Hippocampal formation (tissue), 2 donors: ENCODE measurements at regions not wholly inside any gene's neighbourhood (a gene's known extent, or its start where the extent isn't known, plus 50 kb on each side); places are given as distances from the start of the nearest gene placed in this dataset.
"Not testable (repeated sequence)": the region's sequence is repeated elsewhere in the genome, so short reads cannot be mapped to it uniquely, and the experiment has no call there.

Experiments
- DNase-seq, 2 donors: peaks; one replicate each; lab custom pipeline; 2025; lab: John Stamatoyannopoulos, UW

DNA sequence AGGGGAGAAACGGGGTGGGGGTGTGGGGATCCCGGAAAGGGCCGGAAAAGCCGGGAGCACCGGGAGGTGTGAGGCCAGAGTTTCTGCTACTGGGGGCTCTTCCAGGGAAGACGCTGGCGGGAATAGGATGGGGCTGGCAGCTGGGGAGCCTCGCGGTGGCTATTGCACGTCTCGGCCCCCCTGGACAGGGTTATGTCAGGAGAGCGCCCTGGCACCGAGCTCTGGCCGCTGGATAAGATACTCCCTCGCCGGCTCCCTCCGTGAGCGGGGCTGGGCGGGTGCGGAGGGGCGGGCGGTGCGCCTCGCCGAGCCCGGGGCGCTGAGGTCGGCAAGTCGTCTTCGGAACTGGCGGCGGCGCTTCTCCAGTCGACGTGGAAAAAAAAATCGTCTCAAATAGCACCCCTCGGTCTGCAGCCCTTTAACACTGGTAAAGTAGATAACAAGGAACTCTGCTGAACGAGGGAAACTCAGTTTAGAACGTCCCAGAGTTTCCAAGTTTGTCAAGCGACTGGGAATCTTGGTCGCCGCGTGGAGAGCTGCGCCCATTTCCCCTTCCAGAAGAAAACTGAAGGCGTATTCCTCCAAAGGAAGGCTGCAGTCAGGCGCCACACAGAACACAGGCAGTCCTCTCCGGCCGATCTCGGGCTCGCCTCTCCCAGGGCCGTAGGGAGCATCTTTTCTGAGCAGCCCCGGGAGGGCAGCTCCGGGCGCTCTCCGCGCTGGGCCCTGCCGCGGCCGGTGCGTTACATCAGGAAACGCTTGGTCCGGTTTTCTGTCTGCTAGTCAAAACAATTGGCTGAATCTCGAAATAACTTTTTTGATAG lies 115.1 kb downstream of the KCNRG start:
- DNase-seq = no peak

DNA sequence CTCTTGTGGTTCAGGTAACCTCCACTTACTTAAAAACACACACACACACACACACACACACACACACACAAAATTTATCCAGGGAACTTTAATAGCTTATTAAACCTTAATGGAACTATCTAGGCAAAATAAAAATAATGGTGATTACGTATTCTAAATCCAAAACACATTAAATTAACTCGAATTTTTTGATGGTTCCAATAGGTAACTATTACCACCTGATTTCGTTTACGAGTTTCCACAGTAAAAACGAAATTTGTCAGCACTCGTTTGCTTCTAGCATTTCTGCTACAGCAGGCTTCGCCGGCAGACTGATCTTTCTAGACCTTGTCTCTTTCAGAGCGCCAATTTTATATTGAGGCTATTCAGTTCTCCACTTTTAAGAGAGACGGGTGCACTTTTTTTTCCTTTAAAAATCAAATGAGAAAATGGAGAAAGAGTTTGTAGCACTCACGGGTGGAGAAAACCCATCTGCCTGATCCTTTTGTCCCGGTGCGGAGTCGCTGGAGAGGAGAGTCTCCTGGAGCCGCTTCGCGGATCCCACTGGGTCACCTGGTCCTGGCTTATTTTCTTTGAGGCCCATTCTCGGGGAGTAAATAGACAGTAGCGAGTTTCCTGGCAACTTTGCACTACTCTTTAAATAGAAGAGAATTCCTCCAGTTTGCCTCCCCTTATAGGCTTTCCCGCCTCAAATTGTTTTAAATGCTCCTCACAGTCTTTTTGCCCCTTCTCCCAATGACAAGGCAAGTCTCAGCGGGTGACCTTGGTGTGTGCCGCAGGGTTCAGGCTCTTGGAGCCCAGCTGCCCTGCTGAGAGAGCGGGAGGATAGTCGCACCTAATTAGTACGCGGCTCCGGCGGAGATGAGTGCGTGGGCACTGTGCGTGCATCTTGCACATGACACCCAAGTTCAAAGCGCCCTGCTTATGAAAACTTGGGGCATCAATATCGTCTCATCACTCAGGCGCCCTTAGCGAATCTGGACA lies 117.0 kb downstream of the KCNRG start:
- no peak for DNase-seq

DNA sequence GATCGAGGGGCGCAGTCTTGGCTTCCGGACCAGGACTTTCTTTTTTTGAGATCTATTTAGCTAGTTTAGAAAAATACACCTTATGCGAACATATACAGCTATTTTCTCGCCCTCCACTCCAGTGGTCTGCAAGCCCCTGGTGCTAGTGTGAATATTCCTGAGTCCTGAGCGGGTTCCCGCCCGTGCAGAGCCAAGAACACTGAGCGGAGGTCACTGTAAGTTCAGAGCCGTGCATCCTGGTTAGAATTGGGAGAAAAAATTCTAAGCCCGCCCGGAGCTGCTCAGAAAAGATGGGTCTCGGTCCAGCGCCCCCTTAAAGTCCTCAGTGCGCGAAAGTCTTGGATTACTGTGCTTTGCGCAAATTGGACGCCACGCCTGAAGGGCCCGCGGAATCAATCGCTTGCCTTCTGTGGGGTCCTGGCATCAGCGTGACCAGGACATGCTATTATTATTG lies 117.7 kb downstream of the KCNRG start:
- DNase-seq = no peak

DNA sequence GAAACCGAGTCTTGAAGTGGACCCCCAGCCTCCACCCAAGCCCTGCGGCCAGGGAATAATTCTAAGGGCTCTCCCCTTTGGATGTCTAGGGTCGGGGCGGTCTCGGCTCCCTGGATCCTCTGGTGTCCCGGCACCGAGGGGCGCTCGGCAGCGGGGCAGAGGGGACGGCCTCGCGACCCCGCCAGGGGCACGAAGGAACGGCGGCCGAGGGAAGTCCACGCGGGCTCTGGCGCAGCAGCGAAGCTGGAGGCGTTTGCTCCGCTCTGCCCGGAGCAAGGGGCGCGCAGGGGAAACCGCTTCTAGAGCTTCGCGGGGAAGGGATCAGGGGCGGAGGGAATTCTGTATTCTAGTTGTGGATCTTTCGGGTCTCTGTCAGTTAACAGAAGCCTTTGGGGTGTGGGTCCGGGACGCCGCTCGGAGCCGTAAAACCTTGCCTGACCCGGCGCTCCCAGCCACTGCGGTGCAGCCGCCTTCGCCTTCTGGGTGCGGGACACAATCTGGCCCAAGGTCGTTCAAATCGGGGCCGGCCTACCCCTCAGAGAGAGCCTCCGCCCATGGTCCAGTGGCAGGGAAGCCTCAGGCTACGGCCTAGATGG lies 118.2 kb downstream of the KCNRG start:
- DNase-seq = no peak

DNA sequence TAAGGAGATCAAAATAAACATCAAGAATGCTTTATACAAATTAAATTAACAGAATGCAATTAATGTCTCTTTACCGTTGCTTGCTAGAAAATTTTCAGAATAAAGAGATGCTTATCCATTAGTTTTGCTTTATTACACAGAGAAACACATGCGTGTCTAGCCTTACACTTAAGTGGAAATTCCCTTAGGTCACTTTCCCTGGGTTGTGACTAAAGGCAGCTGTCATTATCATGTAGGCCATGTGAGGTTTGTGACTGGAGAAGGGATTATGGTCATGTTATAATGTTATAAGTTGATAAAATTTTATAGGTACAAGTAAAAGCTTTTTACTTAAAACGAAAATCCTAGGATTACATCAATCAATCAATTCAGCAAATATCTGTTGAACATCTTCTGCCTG lies 121.0 kb downstream of the KCNRG start:
- DNase-seq = no peak

DNA sequence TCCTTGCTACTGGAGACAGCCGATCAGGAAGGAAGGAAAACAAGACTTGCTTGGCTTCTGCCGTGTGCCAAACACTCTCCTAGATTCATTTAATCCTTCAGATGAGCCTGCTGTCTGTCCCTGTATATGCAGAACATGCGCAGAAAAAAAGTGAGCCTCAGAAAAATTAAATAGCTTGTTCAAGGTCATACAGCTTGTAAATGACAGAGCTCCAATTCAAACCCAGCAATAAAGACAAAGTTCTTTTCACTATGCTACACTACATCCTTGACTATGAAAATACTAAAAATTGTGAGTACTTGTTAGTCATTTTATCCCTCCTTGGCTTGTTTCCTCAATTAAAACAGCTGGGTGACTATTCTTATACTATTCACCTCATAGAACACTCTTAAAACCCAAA lies 121.4 kb downstream of the KCNRG start:
- no peak for DNase-seq

DNA sequence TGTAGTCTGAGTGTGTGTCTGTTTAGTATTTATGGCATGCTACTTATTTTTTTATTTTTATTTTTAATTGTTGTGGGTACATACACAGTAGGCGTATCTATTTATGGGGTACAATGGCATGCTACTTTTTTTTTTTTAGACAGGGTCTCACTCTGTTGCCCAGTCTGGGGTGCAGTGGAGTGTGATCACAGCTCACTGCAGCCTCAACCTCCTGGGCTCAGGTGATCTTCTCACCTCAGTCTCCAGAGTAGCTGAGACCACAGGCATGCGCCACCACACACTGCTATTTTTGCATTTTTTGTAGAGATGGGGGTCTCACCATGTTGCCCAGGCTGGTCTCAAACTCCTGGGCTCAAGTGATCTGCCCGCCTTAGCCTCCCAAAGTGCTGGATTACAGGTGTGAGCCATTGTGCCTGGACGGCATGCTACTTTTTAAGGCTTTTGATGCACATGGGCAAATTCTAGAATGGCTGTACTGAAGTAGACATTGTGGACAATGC lies 124.2 kb downstream of the KCNRG start:
- DNase-seq = not testable (repeated sequence)

DNA sequence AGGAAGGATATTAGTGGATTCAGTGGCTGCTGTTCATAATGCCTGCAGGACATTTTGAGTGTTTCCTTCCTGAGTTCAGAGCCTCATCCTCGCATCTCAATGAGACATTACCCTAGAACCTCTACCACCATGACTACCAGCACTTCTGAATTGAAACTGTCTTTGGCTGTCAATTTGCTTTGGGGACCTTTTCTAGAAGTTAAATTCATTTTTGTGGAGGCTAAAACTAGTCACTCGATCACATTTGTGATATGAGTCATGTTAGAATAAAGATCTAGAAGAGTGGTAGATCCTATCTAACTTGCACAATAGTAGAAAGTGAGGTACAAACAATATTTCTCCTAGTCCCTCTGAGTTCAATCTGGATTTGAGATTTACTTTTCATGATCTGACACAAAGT lies 124.9 kb downstream of the KCNRG start:
- DNase-seq = no peak

DNA sequence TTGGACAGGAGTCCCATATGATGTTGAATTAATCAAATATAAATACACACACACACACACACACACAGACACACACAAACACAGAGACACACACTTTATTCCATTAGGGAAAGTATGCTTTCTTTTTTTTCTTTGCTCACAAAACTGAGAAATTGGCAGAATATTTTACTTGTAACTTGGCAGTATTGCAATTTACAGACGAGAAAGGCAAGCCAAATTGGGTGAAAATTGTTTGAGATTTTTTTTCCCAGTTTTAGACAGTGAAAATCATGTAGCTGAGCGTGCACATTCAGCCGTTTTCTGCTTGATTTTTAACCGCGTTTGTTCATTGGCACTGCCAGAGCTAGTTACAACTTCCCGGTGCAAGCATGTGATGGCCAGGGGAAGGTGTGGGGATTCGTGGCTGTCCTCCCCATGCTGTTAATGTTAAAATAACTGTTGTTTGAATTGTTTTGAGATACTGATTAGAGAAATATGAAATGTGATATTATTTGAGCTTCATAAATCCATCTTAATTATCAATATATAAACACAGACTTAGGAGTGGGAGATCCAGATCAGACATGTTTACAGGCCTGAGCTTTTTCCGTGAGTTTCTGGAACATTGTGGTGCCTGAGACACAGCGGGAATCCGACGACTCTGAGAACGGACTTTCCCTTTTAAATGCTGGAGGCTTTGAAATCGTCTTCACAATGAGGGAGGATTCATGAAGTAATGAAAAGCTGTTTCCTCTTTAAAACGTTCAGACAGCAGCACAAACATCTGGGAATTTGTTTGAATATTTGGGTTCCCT lies 125.5 kb downstream of the KCNRG start:
- no peak for DNase-seq

DNA sequence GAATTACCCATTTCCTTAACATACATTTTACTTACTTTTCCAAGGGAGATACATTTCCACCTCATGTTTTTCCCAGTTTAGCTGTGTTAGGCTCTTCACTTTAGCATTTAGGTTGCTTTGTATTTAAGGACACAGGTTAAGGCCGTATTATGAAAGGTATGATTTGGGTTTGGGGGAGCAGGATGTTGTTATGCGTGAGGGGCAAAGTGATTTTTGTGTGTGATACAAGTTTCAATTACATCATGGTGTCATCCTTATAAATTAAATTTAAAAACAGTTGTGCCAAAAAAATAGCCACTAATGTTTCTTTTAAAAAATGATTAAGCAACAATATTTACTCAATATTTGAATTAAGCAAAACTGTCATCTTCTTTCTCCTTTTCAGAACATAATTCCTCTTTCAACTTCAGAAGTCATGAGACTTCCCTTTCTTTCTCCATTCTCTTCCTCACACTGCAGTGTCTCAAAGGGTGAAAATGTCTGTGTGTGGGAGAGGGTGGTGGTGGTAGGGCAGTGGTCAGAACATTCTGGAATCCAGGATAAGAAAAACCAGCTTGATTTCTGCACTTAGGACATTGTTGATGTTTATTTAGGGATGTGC lies 126.2 kb downstream of the KCNRG start:
- DNase-seq = no peak

DNA sequence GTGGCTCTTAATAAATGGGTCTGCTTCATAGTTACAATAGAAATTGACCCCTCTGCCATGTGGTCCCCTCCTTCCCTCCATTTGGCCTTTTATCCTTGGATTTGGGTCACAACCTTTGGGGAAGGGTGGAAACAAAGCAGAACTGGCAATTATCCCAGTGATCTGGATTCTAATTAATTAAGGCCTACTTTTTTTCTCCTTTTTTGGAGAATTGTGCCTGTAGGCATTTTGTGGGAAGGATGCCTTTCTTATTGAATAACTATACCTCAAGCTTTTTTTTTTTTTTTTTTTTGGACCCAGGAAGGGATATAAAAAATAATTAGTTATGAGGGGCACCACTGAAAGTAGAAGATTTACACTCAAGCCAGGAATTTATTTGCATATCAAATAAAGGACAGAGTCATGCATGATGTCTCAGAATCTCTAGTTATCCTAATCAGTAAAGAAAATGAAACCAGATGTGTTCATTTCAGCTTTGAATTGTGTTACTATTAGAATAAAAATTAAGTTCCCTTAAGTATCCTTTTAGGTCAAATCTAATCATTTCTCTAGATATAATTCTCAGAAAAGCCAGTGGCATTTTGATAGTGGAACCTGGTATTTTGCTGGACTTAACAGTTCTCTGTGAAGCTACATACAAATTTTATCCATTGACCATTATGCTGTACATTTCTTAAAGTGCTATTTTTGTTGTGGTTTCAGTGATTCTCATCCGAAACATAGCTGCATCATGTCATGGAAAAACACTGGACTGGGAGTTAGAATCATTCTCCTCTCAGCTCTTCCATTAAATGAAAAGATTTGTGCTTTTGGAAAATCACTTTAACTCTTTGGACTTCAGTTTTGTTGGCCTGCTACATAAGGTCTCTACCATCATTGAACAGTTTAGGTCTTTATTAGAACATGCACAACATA lies 129.3 kb downstream of the KCNRG start:
- no peak for DNase-seq

DNA sequence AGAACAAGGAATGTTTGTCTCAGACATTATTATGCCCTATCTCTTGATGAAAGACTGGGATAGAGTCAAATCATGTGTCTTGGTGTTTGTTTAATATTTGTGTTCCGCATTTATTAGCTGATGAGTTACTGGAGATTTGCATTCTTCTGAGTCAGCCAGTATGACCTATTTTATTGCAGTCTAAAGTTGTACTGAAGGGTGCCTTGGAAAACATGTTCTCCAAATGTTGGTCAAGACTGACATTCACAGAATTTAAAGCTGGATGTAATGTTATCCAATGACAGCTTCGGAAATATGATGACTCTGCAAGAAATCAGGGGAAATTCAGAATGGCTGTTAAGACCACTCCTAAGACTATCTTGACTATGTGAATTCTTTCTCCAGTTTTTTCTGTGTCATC lies 134.0 kb downstream of the KCNRG start:
- no peak for DNase-seq

DNA sequence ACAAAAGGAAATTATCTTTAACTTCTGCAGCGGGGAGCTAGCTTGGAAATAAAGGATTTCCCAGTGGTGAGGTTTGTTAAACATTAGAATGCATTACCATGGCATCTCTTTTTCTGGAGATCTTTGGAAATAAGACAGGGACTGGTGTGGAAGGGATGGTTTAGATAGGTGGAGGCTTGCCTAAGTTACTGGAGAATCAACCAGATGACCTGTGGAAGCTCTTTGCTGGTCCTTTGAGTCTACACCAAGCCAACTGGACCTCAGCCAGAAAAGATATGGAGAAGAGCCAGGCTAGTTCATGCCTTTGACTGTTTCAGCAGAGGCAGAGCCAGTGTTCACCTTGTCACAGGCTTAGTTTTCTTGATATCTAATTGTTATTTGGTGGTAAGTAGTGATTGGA lies 134.7 kb downstream of the KCNRG start:
- no peak for DNase-seq

DNA sequence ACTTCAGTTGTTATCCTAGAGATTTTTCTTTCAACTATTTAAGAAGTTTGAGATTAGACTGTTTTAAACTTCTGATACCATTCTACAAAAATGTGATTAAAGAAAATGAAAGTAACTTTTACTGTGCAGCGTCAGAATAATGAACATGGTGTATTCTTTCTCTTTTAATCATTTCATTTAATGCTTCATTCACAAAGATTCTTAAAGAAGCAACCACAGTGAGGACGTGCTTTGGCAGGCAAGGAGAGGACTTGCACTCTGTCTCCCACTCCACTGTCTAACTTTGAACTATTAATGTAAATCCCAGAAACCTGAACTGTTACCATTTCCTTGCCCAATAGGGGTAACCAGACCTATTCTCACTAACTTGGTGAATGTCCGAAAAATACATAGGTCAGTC lies 137.0 kb downstream of the KCNRG start:
- no peak for DNase-seq

DNA sequence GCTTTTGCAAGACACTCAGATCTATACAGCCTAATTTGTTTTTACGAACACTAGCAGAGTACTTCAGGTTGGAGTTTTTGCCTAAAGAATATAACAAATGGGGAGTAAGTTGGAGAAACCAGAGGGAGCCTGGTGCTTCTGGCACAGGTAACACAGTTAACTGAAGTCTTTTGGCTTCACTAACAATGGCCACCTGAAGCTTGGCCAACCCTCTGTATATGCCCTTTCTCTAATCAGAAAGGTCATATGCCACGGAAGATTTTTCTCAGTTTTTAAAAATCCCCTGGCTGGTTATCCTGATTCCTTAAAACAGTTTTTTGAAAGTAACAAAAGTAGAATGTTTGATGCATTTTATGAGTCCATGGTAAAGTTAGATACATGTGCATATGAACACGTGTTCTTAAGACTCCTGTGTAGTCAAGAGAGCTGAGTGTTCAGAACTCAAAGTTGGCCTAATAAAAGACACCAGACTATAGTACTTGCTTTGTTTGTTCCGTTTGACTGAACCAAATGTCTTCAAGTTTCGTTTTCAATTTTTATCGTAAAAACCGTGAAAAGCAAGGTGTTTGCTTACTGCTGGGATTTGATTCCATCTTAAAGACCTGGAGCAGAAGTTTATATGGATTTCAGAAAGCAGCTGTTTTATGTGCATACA lies 137.5 kb downstream of the KCNRG start:
- DNase-seq = no peak

DNA sequence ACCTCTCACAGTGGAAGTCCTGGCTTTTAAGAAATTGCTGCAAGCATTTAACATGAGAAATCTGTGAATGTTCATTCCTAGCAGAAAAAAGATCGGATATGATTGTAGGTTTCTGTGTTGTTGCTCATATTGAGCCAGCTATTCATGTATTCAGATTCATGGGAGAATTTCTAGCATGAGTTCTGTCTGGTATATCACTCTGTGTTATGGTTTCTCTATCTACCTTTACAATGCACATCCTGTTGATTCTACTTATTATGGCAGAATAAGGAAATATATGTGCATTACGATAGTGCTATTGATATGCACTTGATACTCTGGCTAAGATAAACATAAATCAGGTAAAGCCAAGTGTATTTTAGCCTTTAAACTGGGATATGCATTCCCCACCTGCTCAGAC lies 138.2 kb downstream of the KCNRG start:
- DNase-seq = no peak

DNA sequence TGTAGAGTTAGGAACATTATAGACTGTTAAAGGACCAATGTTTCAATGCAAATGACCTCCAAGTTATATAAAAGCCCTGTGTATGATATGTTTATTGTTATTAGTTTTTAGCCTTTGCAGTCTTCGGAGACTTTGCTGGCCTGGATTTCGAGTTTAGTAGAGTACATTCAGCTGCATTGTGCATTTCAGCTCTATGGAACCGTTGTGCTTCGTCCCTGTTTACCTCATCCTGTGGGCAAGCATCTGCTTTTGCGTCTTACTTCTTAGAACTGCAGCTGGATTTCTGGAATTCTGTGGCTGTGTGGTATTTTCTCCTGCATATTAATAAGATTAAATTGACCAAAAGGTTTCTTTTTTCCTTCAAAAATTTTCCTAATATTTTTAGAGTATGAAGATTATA lies 138.6 kb downstream of the KCNRG start:
- DNase-seq = no peak

DNA sequence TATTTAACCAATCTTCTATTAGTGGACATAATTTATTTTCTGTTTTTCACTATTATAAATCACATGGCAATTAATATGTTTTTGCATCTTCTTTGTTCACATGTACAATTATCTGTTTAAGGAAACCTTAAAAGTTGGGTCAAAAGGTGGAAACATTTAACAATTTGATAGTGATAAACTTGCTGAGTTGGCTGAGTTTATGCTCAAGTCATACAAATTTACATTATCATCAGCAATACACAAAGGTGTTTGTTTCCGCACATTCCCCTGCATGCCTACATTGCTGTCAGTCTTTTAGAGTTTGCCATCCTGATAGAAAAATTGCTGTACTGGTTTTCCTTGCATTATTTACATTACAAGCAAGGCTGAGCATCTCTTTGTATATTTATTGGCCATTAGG lies 139.5 kb downstream of the KCNRG start:
- no peak for DNase-seq

DNA sequence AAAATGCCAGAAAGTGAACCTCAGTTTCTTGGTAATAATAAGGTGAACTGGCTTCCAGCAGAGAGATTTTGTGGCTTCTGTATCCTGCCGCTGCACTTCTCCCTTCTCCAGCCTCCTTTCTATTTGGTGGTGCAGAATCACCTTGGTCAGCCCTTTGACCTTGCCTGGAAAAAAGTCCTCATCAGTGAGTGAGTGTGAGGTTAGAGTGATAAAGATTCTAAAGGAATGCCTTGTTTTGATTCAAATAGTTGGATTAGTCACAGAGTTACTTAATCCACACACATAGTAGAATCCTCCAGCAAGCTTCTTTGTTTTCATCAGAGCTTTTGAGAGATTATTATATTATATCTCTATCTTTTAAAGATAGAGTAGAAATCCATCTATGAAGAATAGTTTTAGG lies 140.9 kb downstream of the KCNRG start:
- no peak for DNase-seq
